GM21786 (cell line): ENCODE measurements at regions not wholly inside any gene's neighbourhood (a gene's known extent, or its start where the extent isn't known, plus 50 kb on each side); places are given as distances from the start of the nearest gene placed in this dataset.
"Not testable (repeated sequence)": the region's sequence is repeated elsewhere in the genome, so short reads cannot be mapped to it uniquely, and the experiment has no call there.

Experiments
- ATAC-seq: cut with Tn5 transposase; IDR thresholded peaks from one replicate; pipeline ENCODE4 v1.9.1; 2021; ENCODE audit not compliant: unreplicated experiment

DNA sequence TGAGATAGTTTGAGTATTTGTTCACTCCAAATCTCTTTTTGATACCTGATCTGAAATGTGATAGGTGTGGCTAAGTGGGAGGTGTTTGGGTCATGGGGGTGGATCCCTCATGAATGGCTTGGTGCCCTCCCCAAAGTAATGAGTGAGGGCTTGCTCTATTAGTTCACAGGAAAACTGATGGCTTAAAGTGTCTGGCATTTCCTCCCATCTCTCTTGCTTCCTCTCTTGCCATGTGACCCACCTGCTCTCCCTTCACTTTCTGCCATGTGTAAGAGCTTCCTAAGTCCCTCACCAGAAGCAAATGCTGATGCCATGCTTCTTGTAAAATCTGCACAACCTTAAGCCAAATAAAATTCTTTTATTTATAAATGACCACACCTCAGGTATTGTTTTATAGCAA lies 61.1 kb downstream of the MAD2L1 start:
- ATAC-seq, result no peak

DNA sequence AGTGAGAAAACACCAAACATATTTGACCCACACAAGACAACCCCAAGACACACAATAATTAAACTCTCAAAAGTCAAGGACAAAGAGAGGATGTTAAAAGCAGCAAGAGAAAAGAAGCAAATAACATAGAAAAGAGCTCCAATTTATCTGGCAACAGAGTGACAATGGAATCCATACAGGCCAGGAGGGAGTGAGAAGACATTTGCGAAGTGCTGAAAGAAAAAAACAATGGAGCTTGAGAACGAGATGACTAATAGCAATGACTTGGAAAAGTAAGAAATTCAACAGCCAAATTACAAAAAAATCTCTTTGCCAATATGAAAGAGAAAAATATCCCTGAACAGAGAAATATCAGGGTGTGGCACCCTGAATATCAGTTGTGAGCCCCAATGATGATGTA lies 61.6 kb downstream of the MAD2L1 start:
- no peak for ATAC-seq

DNA sequence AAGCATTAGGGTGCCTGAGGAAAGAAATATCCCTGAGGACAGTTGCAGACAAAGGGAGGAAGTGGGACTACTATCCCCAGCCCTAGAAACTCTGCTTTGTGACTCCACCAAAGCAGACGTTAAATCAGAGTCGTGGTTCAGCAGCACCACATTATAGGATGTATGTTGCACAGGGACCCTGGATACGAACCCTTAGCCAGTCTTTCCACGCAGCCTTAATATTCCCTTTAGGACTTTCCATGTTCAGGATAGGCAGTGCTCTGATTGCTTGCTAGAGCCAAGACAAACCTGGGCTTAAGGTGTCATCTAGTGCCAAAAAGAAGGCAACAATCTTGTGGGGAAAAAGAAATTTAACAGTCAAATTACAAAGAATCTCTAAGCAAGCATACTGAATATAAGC lies 62.6 kb downstream of the MAD2L1 start:
- ATAC-seq, result no peak

DNA sequence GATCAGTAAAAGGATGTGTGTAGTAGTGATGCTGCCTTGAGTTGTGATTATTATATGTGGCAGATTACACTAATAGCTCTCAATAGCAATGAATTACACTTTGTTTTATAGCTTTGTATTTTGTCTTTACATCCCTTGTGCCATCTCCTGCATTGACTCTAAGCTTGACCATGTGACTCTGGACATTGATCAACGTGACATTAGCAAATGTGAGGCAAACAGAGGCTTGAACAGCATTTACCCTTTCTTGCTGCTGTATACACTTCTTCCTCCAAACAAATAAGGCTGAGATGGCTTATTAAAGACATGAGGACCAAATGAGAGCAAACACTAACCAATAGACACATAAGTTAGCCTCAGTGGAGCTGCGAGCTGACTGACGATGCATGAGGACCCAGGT lies 63.5 kb downstream of the MAD2L1 start:
- no peak for ATAC-seq

DNA sequence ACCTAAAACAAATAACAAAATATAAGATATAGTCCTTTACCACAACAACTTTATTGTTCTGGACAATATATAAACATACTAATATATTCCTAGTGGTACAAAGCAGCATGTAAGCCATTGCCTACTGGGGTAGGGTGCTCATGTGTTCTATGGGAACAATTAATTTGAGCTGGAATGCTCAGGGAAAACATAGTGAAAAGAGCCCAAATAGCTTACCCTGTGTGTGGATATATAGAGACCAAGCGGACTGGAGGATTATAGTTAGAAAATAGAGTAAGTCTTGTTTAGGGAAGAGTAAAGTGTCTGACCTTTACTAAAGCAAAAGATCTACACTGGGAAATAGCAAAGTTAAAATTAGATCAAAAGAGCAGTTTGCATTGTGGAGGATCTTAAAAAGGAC lies 64.8 kb downstream of the MAD2L1 start:
- ATAC-seq, result no peak

DNA sequence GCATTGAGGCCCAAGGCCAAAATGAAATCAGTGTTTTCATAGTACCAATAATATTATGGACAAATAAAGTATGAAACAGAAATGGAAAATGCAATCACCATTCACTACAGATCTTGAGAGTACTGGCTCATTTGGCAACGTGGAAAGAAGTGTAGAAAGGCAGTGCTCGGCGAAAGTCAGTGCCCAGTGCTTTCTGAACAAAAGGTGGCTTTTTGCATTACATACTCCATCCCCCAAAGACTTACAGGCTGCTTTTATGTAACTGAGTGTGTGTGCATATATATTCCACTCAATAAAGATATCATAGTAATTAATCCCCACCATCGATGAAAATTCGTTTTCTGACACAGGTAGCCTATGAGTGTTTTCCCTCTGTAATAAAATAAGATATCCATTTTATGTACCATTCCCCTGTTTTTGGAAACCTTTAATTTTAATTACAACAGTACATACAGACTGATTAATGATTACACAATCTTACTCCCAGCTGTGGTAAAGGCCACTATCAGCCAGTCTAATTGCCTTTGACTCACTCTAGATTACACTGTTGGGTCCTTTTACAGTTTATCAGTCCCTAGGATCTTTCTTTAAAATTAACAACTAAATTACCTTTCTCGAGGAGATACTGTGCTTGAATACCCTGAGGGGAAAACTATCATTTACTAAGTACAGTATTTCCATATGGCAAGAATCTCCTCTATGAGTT lies 65.9 kb downstream of the MAD2L1 start:
- no peak for ATAC-seq

DNA sequence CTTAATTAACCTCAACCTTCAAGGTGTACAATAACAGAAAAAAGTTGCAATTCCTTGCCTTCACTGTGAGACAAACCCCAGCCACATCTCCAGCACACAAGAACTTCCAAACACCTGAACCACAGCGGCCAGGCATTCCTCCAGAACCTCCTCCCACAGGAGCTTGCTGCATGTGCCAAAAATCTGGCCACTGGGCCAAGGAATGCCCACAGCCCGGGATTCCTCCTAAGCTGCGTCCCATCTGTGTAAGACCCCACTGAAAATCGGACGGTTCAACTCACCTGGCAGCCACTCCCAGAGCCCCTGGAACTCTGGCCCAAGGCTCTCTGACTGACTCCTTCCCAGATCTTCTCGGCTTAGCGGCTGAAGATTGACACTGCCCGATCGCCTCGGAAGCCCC lies 70.6 kb downstream of the MAD2L1 start:
- not testable (repeated sequence) for ATAC-seq

DNA sequence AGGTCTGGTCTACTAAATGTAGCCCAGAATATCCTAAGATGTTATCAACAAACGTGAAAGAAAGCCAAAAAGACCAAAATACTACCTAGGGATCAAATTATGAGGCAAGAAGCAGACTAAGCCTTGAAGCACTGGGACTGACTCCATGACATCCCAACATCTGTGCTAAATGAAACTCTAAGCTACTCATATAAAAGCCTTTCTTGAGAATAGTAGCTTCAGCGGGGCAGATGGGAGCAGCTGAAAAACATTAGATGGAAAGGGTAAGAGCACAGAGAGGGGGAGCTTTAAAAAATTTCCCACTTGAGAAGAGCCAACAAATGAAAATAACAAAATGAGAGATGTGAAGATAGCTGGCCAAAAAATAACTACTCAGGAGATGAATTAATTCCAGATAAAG lies 81.7 kb downstream of the MAD2L1 start:
- no peak for ATAC-seq

DNA sequence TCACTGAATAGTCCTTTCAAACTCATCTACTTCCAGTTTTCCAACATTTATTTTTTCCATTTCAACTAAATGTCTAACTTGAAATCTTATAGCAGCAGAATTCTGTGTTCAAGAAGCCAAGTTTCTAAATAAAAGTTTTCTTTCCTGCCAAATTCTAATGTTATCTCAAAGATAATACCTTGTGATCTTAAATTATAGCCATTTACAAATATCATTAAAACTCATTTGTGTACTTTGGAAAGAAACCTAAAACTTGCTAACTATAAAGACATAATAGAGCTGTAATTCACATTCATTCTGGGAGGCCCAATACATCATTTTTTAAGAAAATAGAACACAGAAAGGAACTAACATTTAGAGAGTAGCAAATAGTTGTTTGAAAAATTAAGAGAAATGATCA lies 83.9 kb downstream of the MAD2L1 start:
- no peak for ATAC-seq

DNA sequence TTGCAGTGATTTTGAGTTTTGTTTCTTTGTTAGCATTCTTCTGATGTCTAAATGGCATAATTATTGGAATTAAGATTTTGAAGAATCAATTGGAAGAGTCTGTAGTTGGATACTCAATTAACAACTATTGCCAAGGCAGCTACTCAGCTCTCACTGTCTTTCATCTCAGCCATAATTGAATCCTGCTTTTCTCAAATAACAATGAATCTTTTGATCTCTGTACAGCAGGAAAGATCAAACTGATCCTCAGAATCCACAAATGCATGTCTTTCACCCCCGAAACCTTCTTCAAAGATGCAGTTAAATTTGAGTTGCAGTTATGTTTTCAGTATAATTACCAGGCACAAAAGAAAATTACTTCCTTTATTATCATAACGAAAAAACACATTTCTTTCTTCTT lies 86.2 kb downstream of the MAD2L1 start:
- ATAC-seq, result no peak

DNA sequence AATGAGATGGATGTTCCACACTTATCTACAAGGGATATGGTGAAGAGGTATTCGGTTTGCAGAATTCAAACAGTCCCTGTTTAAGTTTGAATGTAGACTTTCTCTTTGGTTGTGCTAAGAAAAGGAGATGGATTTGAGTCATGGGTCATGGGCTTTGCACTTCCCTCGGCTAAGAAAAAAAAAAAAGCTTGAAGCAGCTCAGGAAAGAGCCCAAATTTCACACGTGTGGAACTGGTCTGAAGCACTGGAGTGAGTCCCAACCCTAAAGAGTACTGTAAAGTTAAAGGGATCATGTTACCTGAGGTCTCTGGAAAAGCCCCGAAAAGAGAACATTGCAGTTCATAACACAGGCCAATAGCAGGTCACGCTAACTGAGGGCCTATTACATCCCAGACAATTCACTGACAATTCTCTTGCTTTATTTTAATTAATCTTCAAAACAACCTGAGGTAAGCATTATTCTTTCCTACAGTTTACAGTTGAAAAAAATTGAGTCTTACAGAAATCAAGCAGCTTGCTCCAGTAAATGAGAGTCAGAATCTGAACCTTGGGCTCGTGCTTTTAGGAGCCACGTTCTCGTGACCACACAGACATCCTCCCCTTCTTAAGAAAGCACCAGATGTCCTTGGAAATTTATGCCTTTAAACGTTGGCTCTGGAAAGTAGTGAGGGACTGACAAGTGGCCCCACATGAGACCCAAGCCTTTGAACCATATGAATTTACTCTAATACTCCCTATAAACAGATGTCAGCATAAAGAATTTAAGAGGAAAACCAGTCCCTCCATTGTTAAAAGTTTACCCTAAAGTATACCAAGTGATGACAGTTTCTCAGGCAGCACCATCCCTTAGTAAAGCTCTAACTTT lies 89.3 kb downstream of the MAD2L1 start:
- no peak for ATAC-seq

DNA sequence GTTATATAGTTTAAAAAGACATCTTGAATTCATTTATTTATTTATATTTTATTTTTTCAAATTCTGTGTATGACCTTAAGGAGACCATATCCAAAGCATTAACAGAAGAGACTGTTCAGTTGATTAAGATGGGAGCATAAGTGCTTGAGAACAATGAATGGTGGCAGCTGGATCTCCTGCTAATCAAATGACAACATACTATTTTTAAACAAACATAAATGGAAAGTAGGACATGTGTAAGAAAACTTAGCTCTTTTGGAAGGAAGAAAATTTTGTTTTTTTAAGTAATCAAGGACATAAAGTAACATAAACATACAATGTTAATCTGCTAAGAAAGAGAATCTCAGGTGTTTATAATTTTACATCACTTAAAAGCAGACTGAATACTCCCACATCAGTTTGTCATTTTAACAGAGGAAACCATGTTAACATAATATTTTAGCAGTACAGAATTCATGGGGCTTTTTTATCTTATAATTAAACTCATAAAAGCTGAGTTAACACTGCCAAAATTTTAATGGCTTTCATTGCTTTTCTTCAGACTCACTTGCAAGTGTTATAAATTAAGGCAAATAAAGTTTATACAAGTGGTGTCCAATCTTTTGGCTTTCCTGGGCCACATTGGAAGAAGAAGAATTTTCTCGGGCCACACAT lies 95.1 kb downstream of the MAD2L1 start:
- ATAC-seq, result no peak

DNA sequence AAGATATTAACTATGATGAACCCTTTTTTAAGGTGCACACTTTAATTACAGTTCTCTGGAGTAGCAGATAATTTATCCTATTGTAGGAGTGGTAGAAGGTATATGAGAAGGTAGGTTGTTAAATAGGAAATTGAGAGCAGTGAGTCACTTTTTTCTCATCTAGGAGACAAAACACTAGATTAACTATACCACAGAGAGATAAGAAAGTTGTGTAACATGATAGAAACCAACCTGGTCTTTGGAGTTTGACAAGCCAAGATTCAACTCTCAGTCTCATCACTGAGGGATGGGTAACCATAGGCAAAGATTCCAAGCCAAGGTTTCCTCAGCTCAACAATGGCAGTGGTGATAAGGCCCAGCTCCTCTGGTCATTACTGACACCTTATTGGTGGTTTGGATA lies 104.0 kb downstream of the MAD2L1 start:
- no peak for ATAC-seq

DNA sequence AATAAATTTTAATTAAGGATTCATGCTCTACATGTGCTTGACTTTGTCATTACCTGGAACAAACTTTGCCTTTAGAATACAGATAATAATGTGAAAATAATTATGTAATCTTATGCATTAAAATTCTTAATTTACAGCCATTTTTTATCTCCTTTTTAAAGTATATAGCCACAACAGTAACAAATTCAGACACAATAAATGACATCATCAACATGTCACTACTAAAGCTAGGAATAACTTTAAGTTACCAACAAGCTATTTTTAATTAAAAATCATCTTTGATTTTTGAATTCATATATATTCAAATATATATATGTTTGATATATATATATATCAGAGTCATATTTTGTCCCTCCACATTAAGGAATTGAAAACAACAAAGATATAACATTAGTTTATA lies 107.7 kb downstream of the MAD2L1 start:
- ATAC-seq, result no peak

DNA sequence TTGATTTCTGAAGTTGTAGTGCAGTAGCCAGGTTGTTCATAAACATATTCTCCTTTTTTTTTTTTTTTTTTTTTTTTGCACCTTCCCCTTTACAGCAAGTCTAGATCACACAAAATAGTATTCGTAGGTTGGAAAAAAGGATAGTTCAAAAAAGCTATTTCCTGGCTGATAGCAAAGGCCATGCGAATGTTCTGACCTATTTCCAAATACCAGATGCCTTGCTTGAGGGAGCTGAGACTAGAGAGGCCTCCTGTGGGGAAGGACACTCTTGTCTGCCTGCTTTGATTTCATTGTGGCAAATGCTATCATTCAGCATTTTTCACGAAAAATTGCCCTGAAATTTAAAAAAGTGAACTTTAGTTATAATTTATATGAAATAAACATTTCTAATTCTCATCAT lies 111.4 kb downstream of the MAD2L1 start:
- ATAC-seq, result no peak

DNA sequence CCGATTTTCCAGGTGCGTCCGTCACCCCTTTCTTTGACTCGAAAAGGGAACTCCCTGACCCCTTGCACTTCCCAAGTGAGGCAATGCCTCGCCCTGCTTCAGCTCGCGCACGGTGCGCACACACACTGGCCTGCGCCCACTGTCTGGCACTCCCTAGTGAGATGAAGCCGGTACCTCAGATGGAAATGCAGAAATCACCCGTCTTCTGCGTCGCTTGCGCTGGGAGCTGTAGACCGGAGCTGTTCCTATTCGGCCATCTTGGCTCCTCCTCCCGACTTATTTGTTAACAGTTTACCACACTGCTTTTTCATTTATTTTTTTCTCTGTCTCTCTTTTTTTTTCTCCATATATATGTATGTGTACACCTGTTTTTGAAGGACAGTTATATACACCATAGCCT lies 112.2 kb downstream of the MAD2L1 start:
- ATAC-seq, result not testable (repeated sequence)

DNA sequence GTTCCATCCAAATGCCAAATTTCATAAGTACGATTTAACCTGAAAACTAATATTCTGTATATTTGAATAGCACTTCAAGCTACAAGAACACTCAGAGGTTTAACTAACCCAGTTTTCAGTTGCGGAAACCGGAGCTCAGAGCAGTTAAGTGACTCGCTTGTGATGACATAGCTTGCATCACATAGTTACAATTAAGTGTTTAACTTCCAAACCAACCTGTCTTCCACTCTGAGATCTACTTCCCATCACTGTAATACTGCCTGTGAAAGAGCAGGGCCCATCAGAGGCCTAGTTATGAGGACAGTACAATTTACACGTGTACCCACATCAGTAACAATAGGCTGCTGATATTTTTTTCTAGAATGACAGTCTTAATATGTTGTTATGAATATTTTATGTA lies 120.3 kb downstream of the MAD2L1 start:
- no peak for ATAC-seq

DNA sequence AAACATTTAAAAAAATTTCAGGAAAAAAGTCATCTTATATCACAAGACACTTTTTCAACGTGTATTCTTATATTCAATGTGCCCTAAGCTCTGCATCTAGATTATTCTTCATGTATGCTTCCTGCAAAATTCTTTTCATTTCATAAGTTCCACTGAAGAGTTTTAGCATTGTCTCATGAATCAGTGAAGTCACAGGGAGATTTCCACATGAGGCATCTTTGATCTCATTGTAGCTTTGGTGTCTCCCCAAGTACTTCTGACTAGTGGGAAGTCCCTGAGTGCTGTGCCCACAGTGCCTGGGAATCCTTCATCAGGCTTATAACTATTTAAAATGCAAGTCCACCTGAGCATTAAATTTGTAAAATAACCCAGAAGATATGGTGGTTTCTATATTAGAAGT lies 123.8 kb downstream of the MAD2L1 start:
- ATAC-seq, result no peak

DNA sequence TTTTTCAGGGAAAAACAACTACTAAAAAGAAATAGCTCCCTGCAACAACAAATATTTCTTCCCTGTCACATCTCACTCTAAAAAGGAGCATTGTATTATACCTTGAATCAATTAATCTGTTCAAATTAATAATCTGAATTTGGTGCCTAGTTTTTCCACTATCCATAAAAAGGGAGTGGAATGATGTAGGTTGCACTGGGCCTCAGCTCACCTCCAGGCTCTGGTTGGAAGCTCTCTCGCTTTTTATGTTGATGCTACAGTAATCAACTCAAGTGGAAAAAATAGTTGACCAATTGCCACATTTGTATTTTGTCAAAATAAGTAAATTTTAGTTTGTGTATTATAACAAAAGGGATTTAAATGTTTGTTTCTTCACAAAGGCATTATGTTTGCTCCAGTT lies 126.1 kb downstream of the MAD2L1 start:
- no peak for ATAC-seq

DNA sequence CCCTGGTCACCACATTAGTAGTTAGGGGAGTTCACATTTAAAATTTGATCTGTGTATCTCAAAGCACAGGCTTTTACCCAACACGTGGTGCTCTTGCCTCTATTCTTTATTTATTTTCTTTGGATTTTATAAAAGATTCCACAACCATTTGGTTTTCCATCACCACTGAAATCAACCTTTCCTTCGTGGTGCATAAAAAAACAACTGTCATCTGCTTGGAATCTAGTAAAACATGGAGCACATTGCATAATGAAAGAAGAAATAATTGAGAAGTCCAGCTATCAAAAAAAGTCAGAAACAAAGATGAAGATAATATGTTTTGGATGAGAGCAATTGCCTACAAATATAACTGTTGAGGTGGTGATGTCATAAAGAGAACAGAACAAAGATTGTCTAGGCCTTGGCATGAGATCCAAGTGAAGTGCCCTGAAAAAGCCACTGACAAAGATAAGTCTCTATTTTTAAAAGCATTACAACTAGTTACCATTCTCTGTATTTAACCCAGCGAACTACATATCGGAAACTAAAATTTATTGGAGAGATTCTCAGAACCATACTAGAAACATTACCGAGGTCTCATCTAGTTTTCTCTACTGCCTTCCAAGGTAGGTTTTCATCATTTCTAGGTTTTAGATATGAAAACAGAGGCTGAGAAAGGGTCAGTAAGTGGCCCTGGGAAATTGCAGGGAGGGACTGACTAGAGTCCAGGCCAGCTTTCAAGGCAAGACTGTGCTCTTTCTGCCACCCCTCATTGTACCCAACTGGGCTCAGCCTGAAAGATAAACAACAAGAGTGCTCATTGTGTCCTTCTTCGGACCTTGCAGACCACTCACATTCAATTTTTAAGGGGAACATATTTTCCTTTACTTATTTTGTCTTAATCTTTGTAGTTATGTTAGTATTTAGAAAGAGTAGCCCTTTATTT lies 127.3 kb downstream of the MAD2L1 start:
- no peak for ATAC-seq

DNA sequence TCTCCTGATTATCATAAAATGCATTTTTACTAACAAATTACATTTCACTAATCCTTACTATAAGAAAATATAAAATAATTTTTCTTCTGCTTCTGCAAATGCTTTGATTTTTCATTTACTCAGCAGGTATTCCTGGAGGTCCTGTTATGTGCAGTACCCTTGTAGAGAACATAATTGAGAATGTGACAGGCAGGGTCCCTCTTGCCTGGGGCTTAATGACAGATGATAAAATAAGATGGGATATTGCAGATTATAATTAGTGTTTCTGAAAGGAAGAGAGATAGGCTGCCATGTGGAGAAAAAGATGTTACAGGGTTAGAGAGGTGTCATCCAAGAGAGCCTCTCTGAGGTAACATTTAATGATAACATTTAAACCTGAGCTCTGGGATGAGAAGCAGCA lies 128.9 kb downstream of the MAD2L1 start:
- ATAC-seq, result no peak
